GM12874 (cell line): ENCODE measurements at regions not wholly inside any gene's neighbourhood (a gene's known extent, or its start where the extent isn't known, plus 50 kb on each side); places are given as distances from the start of the nearest gene placed in this dataset.

Source experiments
- CTCF ChIP-seq: IDR thresholded peaks from 2 replicates; pipeline ENCODE4 v1.5.1; 2011; ENCODE audit warnings: low read depth, mild to moderate bottlenecking, control low read depth, low read length, moderate library complexity; ENCODE audit not compliant: insufficient read depth

- no peak for TF ChIP-seq CTCF
These were observed 133.4 kb upstream of the GATB start for GRCh38 chr4:151894246-151894645.

GRCh38 chr4:151888367-151888866 is 127.6 kb upstream of the GATB start:
- TF ChIP-seq CTCF, result no peak

GRCh38 chr4:151887816-151888180 is 127.0 kb upstream of the GATB start:
- TF ChIP-seq CTCF, result no peak

- TF ChIP-seq CTCF, result no peak
These were observed 126.4 kb upstream of the GATB start for GRCh38 chr4:151887031-151887815.

GRCh38 chr4:151885123-151885522 is 124.3 kb upstream of the GATB start:
- TF ChIP-seq CTCF, result no peak

GRCh38 chr4:151883747-151884146 is 122.9 kb upstream of the GATB start:
- no peak for TF ChIP-seq CTCF

GRCh38 chr4:151882072-151882803 is 121.4 kb upstream of the GATB start:
- TF ChIP-seq CTCF, result no peak
